Fibroblast of lung (primary cell): ENCODE measurements at regions not wholly inside any gene's neighbourhood (a gene's known extent, or its start where the extent isn't known, plus 50 kb on each side); places are given as distances from the start of the nearest gene placed in this dataset.
"Not testable (repeated sequence)": the region's sequence is repeated elsewhere in the genome, so short reads cannot be mapped to it uniquely, and the experiment has no call there.

Experiments used
- DNase-seq, 2 donors: peaks; one replicate each; pipeline versions ENCODE4 v3.0.0 to v3.0.0-alpha.2; 2010; ENCODE audit warnings: low read depth in 2 of 2
- H2AFZ ChIP-seq: 2 replicates; pipeline ENCODE4 v1.5.1; 2012; ENCODE audit warnings: low read length, control low read depth, inconsistent platforms
- H3K27ac ChIP-seq: 2 replicates; pipeline ENCODE4 v1.5.1; 2011; ENCODE audit warnings: low read length, control low read depth; ENCODE audit not compliant: insufficient read depth
- H3K27me3 ChIP-seq: 2 replicates; pipeline ENCODE4 v1.5.1; 2011; ENCODE audit warnings: mild to moderate bottlenecking, low read length; ENCODE audit not compliant: control insufficient read depth, insufficient read depth
- H3K36me3 ChIP-seq: 2 replicates; pipeline ENCODE4 v1.5.1; 2011; ENCODE audit warnings: low read length; ENCODE audit not compliant: control insufficient read depth, insufficient read depth
- H3K4me1 ChIP-seq: 2 replicates; pipeline ENCODE4 v1.5.1; 2011; ENCODE audit warnings: low read length; ENCODE audit not compliant: control insufficient read depth, insufficient read depth; ENCODE audit errors: extremely low read depth
- H3K4me2 ChIP-seq: 2 replicates; pipeline ENCODE4 v1.5.1; 2011; ENCODE audit warnings: low read length, control low read depth; ENCODE audit not compliant: insufficient read depth; ENCODE audit errors: extremely low read depth
- H3K4me3 ChIP-seq, 4 experiments: fragments of 200-600 bp in 1 of 4; sonication (generic) in 1 of 4; replicated peaks in 1 of 4; 2 replicates each; pipeline ENCODE4 v1.5.1; 2011 to 2016; ENCODE audit warnings: low read length in 4 of 4, low read depth in 3 of 4, mild to moderate bottlenecking in 3 of 4, control low read depth in 2 of 4, inconsistent platforms in 1 of 4, mixed read lengths in 1 of 4; ENCODE audit not compliant: insufficient read depth in 1 of 4; ENCODE audit errors: control extremely low read depth in 1 of 4
- H3K79me2 ChIP-seq: 2 replicates; pipeline ENCODE4 v1.5.1; 2012; ENCODE audit warnings: mild to moderate bottlenecking, low read length, inconsistent platforms; ENCODE audit not compliant: control insufficient read depth, insufficient read depth
- H3K9ac ChIP-seq: 2 replicates; pipeline ENCODE4 v1.5.1; 2011; ENCODE audit warnings: mild to moderate bottlenecking, low read length, control low read depth; ENCODE audit not compliant: insufficient read depth
- H3K9me3 ChIP-seq: 2 replicates; pipeline ENCODE4 v1.5.1; 2012; ENCODE audit warnings: low read depth, low read length; ENCODE audit not compliant: control insufficient read depth, insufficient read depth
- H4K20me1 ChIP-seq: 2 replicates; pipeline ENCODE4 v1.5.1; 2011; ENCODE audit warnings: low read length; ENCODE audit not compliant: control insufficient read depth, insufficient read depth; ENCODE audit errors: extremely low read depth
- EZH2 ChIP-seq: IDR thresholded peaks from 2 replicates; pipeline ENCODE4 v1.5.1; 2012; ENCODE audit warnings: low read length, control low read depth, mild to moderate bottlenecking; ENCODE audit errors: missing control alignments
- TF ChIP-seq, protein P1 (sequence below), 2 donors: IDR thresholded peaks in 1 of 2; conservative IDR thresholded peaks in 1 of 2; 1 replicate in 1 of 2; 2 replicates in 1 of 2; pipeline ENCODE4 v1.5.1; 2011 to 2012; ENCODE audit warnings: low read length in 2 of 2, control low read depth in 1 of 2, inconsistent platforms in 1 of 2, low read depth in 1 of 2, mild to moderate bottlenecking in 1 of 2

DNA sequence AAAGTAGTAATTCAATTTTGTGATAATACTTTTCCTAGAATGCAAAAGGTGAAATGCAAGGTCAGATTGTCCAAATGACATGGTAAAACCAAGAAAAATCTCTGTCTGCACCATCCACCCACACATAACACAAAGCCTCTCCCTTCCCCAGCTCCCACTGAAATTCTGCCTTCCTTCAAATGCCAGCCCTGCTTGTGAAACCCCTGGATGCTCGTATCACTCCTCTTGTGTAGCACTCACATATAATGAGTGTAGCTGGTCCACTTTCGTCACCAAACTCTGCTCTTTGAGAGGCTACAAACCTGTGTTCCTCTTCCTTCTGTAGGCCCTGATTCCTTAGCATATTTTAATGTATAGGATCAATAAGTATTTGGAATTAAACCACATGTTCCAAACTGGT lies 123.6 kb upstream of the BEND6 start:
- Histone ChIP-seq H3K27ac (no peak overlapping the region), H3K4me2 (no peak overlapping the region), H3K9me3 (no peaks in the 10 kb centered on the region), H3K27me3 (no peaks in the 10 kb centered on the region), H3K4me3 (no peak overlapping the region), H4K20me1 (no peaks in the 10 kb centered on the region), H2AFZ (no peak overlapping the region), H3K9ac (no peak overlapping the region), H3K36me3 (no peaks in the 10 kb centered on the region), H3K4me1 (no peaks in the 10 kb centered on the region), H3K79me2 (peaks cover 97% of the 10 kb centered on the region)
- TF ChIP-seq EZH2 = no peak
- TF ChIP-seq, protein P1, sequence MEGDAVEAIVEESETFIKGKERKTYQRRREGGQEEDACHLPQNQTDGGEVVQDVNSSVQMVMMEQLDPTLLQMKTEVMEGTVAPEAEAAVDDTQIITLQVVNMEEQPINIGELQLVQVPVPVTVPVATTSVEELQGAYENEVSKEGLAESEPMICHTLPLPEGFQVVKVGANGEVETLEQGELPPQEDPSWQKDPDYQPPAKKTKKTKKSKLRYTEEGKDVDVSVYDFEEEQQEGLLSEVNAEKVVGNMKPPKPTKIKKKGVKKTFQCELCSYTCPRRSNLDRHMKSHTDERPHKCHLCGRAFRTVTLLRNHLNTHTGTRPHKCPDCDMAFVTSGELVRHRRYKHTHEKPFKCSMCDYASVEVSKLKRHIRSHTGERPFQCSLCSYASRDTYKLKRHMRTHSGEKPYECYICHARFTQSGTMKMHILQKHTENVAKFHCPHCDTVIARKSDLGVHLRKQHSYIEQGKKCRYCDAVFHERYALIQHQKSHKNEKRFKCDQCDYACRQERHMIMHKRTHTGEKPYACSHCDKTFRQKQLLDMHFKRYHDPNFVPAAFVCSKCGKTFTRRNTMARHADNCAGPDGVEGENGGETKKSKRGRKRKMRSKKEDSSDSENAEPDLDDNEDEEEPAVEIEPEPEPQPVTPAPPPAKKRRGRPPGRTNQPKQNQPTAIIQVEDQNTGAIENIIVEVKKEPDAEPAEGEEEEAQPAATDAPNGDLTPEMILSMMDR (conservative IDR thresholded peaks at IDR 0.05 in 1 of 2, IDR thresholded peaks at IDR 0.05 in 1 of 2; ENCODE audit: low read depth in 1 of 2, low read length in 2 of 2) = no peak
- no peak for DNase-seq

DNA sequence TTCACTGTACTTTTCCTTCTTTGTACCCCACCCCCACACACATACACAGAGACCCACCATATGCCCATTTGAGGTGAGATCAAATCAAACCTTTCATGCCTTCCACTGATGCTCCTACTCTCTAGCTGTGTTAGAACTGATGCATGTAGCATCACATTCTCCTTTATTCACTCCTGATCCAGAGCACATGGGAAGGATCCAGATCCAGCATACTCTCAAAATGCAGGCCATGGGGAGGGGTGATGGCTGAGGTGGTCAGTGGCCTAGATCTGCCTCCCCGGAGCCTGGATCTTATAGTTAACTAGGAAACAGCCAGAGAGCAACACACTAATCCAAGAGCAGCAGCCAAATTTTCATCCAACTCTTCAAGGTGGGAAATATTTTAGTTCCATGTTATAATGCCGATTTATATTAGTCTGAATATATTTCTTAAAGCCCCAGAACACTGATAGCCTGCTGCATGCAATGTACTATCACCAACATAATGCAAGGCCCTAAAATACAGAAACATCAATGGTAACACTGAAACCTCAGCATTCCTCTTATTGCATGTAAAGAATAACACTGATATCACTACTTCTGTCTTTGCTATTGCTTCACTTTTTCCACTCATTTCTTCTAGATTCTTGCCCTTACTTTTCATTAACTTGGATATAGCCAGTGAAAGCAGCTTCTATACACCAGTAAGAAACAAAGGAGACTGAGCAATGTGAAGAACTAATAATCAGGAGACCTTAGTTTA lies 126.8 kb upstream of the BEND6 start:
- no peak overlapping the region for H3K27ac ChIP-seq
- peaks cover 76% of the 10 kb centered on the region for H3K79me2 ChIP-seq
- TF ChIP-seq EZH2 = no peak
- TF ChIP-seq, protein P1 (conservative IDR thresholded peaks at IDR 0.05 in 1 of 2, IDR thresholded peaks at IDR 0.05 in 1 of 2; ENCODE audit: low read depth in 1 of 2, low read length in 2 of 2) = no peak
- no peak overlapping the region for H3K4me2 ChIP-seq
- no peaks in the 10 kb centered on the region for H3K36me3 ChIP-seq
- no peak overlapping the region for H3K4me3 ChIP-seq
- no peaks in the 10 kb centered on the region for H3K9me3 ChIP-seq
- H3K9ac ChIP-seq = no peak overlapping the region
- no peaks in the 10 kb centered on the region for H4K20me1 ChIP-seq
- H3K27me3 ChIP-seq = no peaks in the 10 kb centered on the region
- H3K4me1 ChIP-seq = no peaks in the 10 kb centered on the region
- peak in 1 of 2 donors; percentile 45 for DNase-seq
- no peak overlapping the region for H2AFZ ChIP-seq

DNA sequence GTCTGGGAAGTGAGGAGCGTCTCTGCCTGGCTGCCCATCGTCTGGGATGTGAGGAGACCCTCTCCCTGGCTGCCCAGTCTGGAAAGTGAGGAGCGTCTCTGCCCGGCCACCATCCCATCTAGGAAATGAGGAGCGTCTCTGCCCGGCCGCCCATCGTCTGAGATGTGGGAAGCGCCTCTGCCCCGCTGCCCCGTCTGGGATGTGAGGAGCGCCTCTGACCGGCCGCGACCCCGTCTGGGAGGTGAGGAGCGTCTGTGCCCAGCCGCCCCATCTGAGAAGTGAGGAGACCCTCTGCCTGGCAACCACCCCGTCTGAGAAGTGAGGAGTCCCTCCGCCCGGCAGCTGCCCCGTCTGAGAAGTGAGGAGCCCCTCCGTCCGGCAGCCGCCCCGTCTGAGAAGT lies 130.5 kb upstream of the BEND6 start:
- H3K36me3 ChIP-seq, H3K9me3 ChIP-seq, H3K27me3 ChIP-seq, H3K4me2 ChIP-seq, H3K9ac ChIP-seq, H3K27ac ChIP-seq, DNase-seq, H4K20me1 ChIP-seq, H3K4me1 ChIP-seq, H3K4me3 ChIP-seq, H2AFZ ChIP-seq: not testable (repeated sequence)
- H3K79me2 ChIP-seq = peaks cover 75% of the 10 kb centered on the region
